K562 (cell line): ENCODE measurements at regions not wholly inside any gene's neighbourhood (a gene's known extent, or its start where the extent isn't known, plus 50 kb on each side); places are given as distances from the start of the nearest gene placed in this dataset.

ENCODE experiments used
- ATAC-seq: fragments of 200-7000 bp; cut with Tn5 transposase; 3 replicates; pipeline ENCODE4 v1.9.1; 2020; ENCODE audit warnings: moderate library complexity
- BruUV-seq: library from RNA; stranded (reverse); fragments of 400-500 nt; replicated peaks from 2 replicates; lab custom pipeline; 2021; lab: Mats Ljungman, UMichigan
- CTCF ChIA-PET: fragments of 300-600 bp; formaldehyde crosslinking; extraction: SDS; loops from one replicate; lab custom pipeline; 2021; ENCODE audit warnings: low intra/inter-chr PET ratio; lab: Yijun Ruan, JAX
- POLR2A ChIA-PET: fragments of 300-600, 350-650 bp; sonication (Branson Sonifier 250); formaldehyde crosslinking; extraction: SDS; loops from one replicate; lab custom pipeline; 2021; ENCODE audit warnings: antibody characterized with exemption, inconsistent platforms; lab: Yijun Ruan, JAX
- DNase-seq, 4 experiments: peaks; one replicate each; pipeline versions ENCODE4 v3.0.0 to v3.0.0-alpha.2; 2011 to 2018; ENCODE audit warnings: low spot score in 3 of 4, mixed read lengths in 3 of 4; ENCODE audit errors: extremely low read depth in 1 of 4
- FAIRE-seq: peaks from 2 replicates; lab custom pipeline; 2011; peaks lifted over from hg19 to GRCh38; lab: Jason Lieb, UNC
- H2AFZ ChIP-seq: 2 replicates; pipeline ENCODE4 v1.6.0; 2011; ENCODE audit warnings: low read depth, low read length, control low read depth, inconsistent platforms
- H3K27ac ChIP-seq: fragments of 200-600 bp; 3 replicates; pipeline ENCODE4 v1.8.0; 2011; ENCODE audit warnings: low read depth, mild to moderate bottlenecking, control low read depth, inconsistent platforms, low read length, moderate library complexity, mixed read lengths; ENCODE audit errors: extremely low read depth
- H3K27me3 ChIP-seq, 2 experiments: fragments of 300-600 bp in 1 of 2; 2 replicates in 1 of 2; 3 replicates in 1 of 2; pipeline versions ENCODE4 v1.6.0 to v1.8.0; 2011; ENCODE audit warnings: inconsistent platforms in 2 of 2, low read length in 2 of 2, mild to moderate bottlenecking in 1 of 2, mixed read lengths in 1 of 2, moderate library complexity in 1 of 2; ENCODE audit not compliant: control insufficient read depth in 2 of 2, insufficient read depth in 2 of 2
- H3K36me3 ChIP-seq: fragments of 300-600 bp; 3 replicates; pipeline ENCODE4 v1.8.0; 2011; ENCODE audit warnings: mild to moderate bottlenecking, low read length, inconsistent platforms; ENCODE audit not compliant: control insufficient read depth, insufficient read depth
- H3K4me1 ChIP-seq, 2 experiments: fragments of 200-600 bp in 1 of 2; replicated peaks in 1 of 2; 2 replicates in 1 of 2; 3 replicates in 1 of 2; pipeline versions ENCODE4 v1.5.1 to v1.8.0; 2011; ENCODE audit warnings: inconsistent platforms in 2 of 2, low read length in 2 of 2, mild to moderate bottlenecking in 1 of 2, mixed read lengths in 1 of 2, moderate library complexity in 1 of 2; ENCODE audit not compliant: control insufficient read depth in 2 of 2, insufficient read depth in 2 of 2
- H3K4me2 ChIP-seq: 2 replicates; pipeline ENCODE4 v1.6.1; 2011; ENCODE audit warnings: low read length, control low read depth, inconsistent platforms, mixed read lengths; ENCODE audit not compliant: insufficient read depth
- H3K4me3 ChIP-seq: fragments of 200-600 bp; sonication (generic), shearing (Covaris generic); 2 replicates; pipeline ENCODE4 v1.5.1; 2016; ENCODE audit warnings: control low read depth, inconsistent platforms
- H3K79me2 ChIP-seq: fragments of 200-600 bp; 3 replicates; pipeline ENCODE4 v1.8.0; 2011; ENCODE audit warnings: low read length, inconsistent platforms; ENCODE audit not compliant: control insufficient read depth, insufficient read depth
- H3K9ac ChIP-seq, 2 experiments: 2 replicates each; pipeline versions ENCODE4 v1.6.0 to v1.6.1; 2011; ENCODE audit warnings: low read depth in 2 of 2, low read length in 2 of 2, control low read depth in 1 of 2, inconsistent platforms in 1 of 2, mild to moderate bottlenecking in 1 of 2, mixed read lengths in 1 of 2; ENCODE audit not compliant: insufficient read depth in 1 of 2
- H3K9me1 ChIP-seq: one replicate; pipeline ENCODE4 v1.6.0; 2011; ENCODE audit warnings: inconsistent platforms, mild to moderate bottlenecking, low read length, moderate library complexity; ENCODE audit not compliant: control insufficient read depth, insufficient read depth
- H3K9me3 ChIP-seq: replicated peaks from 2 replicates; pipeline ENCODE4 v1.5.1; 2011; ENCODE audit warnings: low read depth, low read length, inconsistent platforms; ENCODE audit not compliant: control insufficient read depth, insufficient read depth
- H4K20me1 ChIP-seq: replicated peaks from 2 replicates; pipeline ENCODE4 v1.6.1; 2011; ENCODE audit warnings: low read length, inconsistent platforms, mixed read lengths; ENCODE audit not compliant: control insufficient read depth, insufficient read depth
- CBX3 ChIP-seq, 2 experiments: IDR thresholded peaks; 1 replicate in 1 of 2; 2 replicates in 1 of 2; pipeline ENCODE4 v1.6.1; 2012; ENCODE audit warnings: inconsistent platforms in 2 of 2, low read length in 2 of 2, borderline replicate concordance in 1 of 2, control low read depth in 1 of 2
- E2F3 ChIP-seq: fragments of 250-450 bp; sonication (Bioruptor Pico); IDR thresholded peaks from 2 replicates; pipeline ENCODE4 v1.4.0; 2020; ENCODE audit warnings: mild to moderate bottlenecking
- GTF2E2 ChIP-seq: fragments of 200-800 bp; sonication (Bioruptor generic); IDR thresholded peaks from 2 replicates; pipeline ENCODE4 v1.6.1; 2016; ENCODE audit warnings: missing genetic modification characterization, missing compliant biosample characterization
- HMG20A ChIP-seq: fragments of 450-650 bp; formaldehyde crosslinking; conservative IDR thresholded peaks from 2 replicates; pipeline ENCODE4 v1.4.0; 2020; ENCODE audit warnings: mild to moderate bottlenecking, mixed read lengths
- HMG20B ChIP-seq: fragments of 250-450 bp; sonication (Bioruptor Pico); IDR thresholded peaks from 2 replicates; pipeline ENCODE4 v1.5.0; 2021; ENCODE audit warnings: mild to moderate bottlenecking
- JUND ChIP-seq, 2 experiments: IDR thresholded peaks; 2 replicates in 1 of 2; 3 replicates in 1 of 2; pipeline ENCODE4 v1.6.1; 2011; ENCODE audit warnings: borderline replicate concordance in 2 of 2, low read depth in 2 of 2, low read length in 2 of 2, improper control_type of control experiment in 1 of 2, missing biosample characterization in 1 of 2, missing genetic modification characterization in 1 of 2, missing genetic modification reagents in 1 of 2
- NFXL1 ChIP-seq: fragments of 450-650 bp; formaldehyde crosslinking; IDR thresholded peaks from 2 replicates; pipeline ENCODE4 v1.4.0; 2021; ENCODE audit warnings: mild to moderate bottlenecking
- PHTF2 ChIP-seq: fragments of 250-450 bp; sonication (Bioruptor Pico); IDR thresholded peaks from 2 replicates; pipeline ENCODE4 v1.5.0; 2021; ENCODE audit warnings: mild to moderate bottlenecking
- POLR2AphosphoS2 ChIP-seq: IDR thresholded peaks from 2 replicates; pipeline ENCODE4 v1.6.1; 2012; ENCODE audit warnings: low read length, improper control_type of control experiment
- SMAD2 ChIP-seq: fragments of 150-350 bp; IDR thresholded peaks from 2 replicates; pipeline ENCODE4 v1.6.1; 2014; ENCODE audit warnings: low read depth, mild to moderate bottlenecking, low read length
- SMAD3 ChIP-seq: fragments of 450-650 bp; formaldehyde crosslinking; conservative IDR thresholded peaks from 2 replicates; pipeline ENCODE4 v1.4.0; 2020; ENCODE audit warnings: mild to moderate bottlenecking
- USF2 ChIP-seq: sonication (generic); formaldehyde crosslinking; IDR thresholded peaks from 2 replicates; pipeline ENCODE4 v1.5.0; 2020; ENCODE audit warnings: missing genetic modification reagents
- ZC3H4 ChIP-seq: sonication (generic); formaldehyde crosslinking; IDR thresholded peaks from 2 replicates; pipeline ENCODE4 v1.9.0; 2021; ENCODE audit warnings: missing genetic modification reagents, borderline replicate concordance
- ZNF133 ChIP-seq: fragments of 250-450 bp; sonication (Bioruptor Pico); IDR thresholded peaks from 2 replicates; pipeline ENCODE4 v1.4.0; 2020; ENCODE audit warnings: mild to moderate bottlenecking
- ZNF316 ChIP-seq: fragments of 450-650 bp; IDR thresholded peaks from 2 replicates; pipeline ENCODE4 v1.6.1; 2016
- ZNF766 ChIP-seq: fragments of 200-800 bp; sonication (Bioruptor generic); conservative IDR thresholded peaks from 2 replicates; pipeline ENCODE4 v1.6.1; 2016; ENCODE audit warnings: missing genetic modification characterization, missing compliant biosample characterization
- WGBS: fragments of 100-300 bp; shearing (Covaris generic); methylation state at CpG from one replicate; pipeline ENCODE4 v1.1.6; 2016; ENCODE audit warnings: low coverage, mixed read lengths; ENCODE audit not compliant: insufficient coverage; ENCODE audit errors: missing lambda C conversion rate; 5-methylcytosine and 5-hydroxymethylcytosine counted together
- in situ Hi-C: fragments of 300-500 bp; cut with MboI; formaldehyde crosslinking; loops from 4 replicates; pipeline ENCODE4 v1.15.0; 2018; ENCODE audit warnings: inconsistent platforms, mixed read lengths
- intact Hi-C: fragments of 100-400 bp; cut with micrococcal nuclease; formaldehyde crosslinking; loops from 2 replicates; pipeline ENCODE4 v1.14.2; 2022

- H3K4me3 ChIP-seq, result no peak overlapping the region
- no peak for FAIRE-seq
- no peak overlapping the region for H3K4me2 ChIP-seq
- no peak overlapping the region for H3K9ac ChIP-seq
- WGBS, result 0% methylated on average over 1 of the region's 1 CpG
- in situ Hi-C loops (no loop called here), intact Hi-C loops (no loop called here)
- no peak overlapping the region for H2AFZ ChIP-seq
- no peak for DNase-seq
- H3K9me3 ChIP-seq, result no peaks in the 10 kb centered on the region
- H3K9me1 ChIP-seq, result no peaks in the 10 kb centered on the region
- POLR2A ChIA-PET, result no interaction called here
- no peak for ATAC-seq
- H3K4me1 ChIP-seq, result no peaks in the 10 kb centered on the region
- no TSS peak for BruUV-seq
- H3K27me3 ChIP-seq, result no peaks in the 10 kb centered on the region
- no peak overlapping the region for H3K27ac ChIP-seq
- H4K20me1 ChIP-seq, result no peaks in the 10 kb centered on the region
- CTCF ChIA-PET, result no interaction called here
- no peaks in the 10 kb centered on the region for H3K36me3 ChIP-seq
- TF ChIP-seq ZC3H4 (CRISPR knock-in tag), result no peak
- no peak for TF ChIP-seq HMG20B (CRISPR knock-in tag)
- TF ChIP-seq SMAD2, result no peak
- no peak for TF ChIP-seq POLR2AphosphoS2
- no peak for TF ChIP-seq E2F3 (CRISPR knock-in tag)
- no peak for TF ChIP-seq GTF2E2
- TF ChIP-seq CBX3 (IDR thresholded peaks at IDR 0.05; ENCODE audit: borderline replicate concordance in 1 of 2, low read length in 2 of 2), result no peak
- TF ChIP-seq HMG20A (CRISPR knock-in tag), result no peak
- TF ChIP-seq ZNF133 (CRISPR knock-in tag), result no peak
- no peak for TF ChIP-seq PHTF2
- TF ChIP-seq JUND (IDR thresholded peaks at IDR 0.05; ENCODE audit: borderline replicate concordance, low read depth, low read length), result no peak
- no peak for TF ChIP-seq JUND (tag; IDR thresholded peaks at IDR 0.05; ENCODE audit: borderline replicate concordance, low read depth, low read length)
- no peak for TF ChIP-seq USF2
- TF ChIP-seq NFXL1 (CRISPR knock-in tag), result no peak
- no peak for TF ChIP-seq SMAD3 (CRISPR knock-in tag)
- no peak for TF ChIP-seq ZNF316
- no peak for TF ChIP-seq ZNF766
- no peaks in the 10 kb centered on the region for H3K79me2 ChIP-seq
Observed at GRCh38 chr11:36928621-36929020, 330.6 kb upstream of the RAG2 start.
